ENCODE measurements at regions not wholly inside any gene's neighbourhood (a gene's known extent, or its start where the extent isn't known, plus 50 kb on each side); places are given as distances from the start of the nearest gene placed in this dataset.

GRCh38 chr14:97513891-97514290 lies 716.7 kb downstream of the VRK1 start:
- DNase-seq (ENCODE audit: low read depth), result no peak

- DNase-seq (ENCODE audit: low read depth), result no peak
These were observed 720.5 kb downstream of the VRK1 start for GRCh38 chr14:97517566-97518234.

GRCh38 chr14:97523936-97524335 lies 726.8 kb downstream of the VRK1 start:
- DNase-seq (ENCODE audit: low read depth), result no peak

- no peak for DNase-seq (ENCODE audit: low read depth)
These were observed 727.6 kb downstream of the VRK1 start for GRCh38 chr14:97524589-97525319.

- DNase-seq (ENCODE audit: low read depth), result no peak
These were observed 730.8 kb downstream of the VRK1 start for GRCh38 chr14:97527993-97528392.

GRCh38 chr14:97532052-97532451 lies 734.9 kb downstream of the VRK1 start:
- no peak for DNase-seq (ENCODE audit: low read depth)

- DNase-seq (ENCODE audit: low read depth), result no peak
These were observed 739.2 kb downstream of the VRK1 start for GRCh38 chr14:97536421-97536820.

- no peak for DNase-seq (ENCODE audit: low read depth)
These were observed 741.7 kb downstream of the VRK1 start for GRCh38 chr14:97538749-97539410.

GRCh38 chr14:97539411-97539795 lies 742.2 kb downstream of the VRK1 start:
- no peak for DNase-seq (ENCODE audit: low read depth)

- no peak for DNase-seq (ENCODE audit: low read depth)
These were observed 742.7 kb downstream of the VRK1 start for GRCh38 chr14:97539884-97540283.

GRCh38 chr14:97543221-97543620 lies 746.0 kb downstream of the VRK1 start:
- DNase-seq (ENCODE audit: low read depth), result no peak

- no peak for DNase-seq (ENCODE audit: low read depth)
These were observed 746.6 kb downstream of the VRK1 start for GRCh38 chr14:97543816-97544215.

GRCh38 chr14:97544571-97544970 lies 747.4 kb downstream of the VRK1 start:
- DNase-seq (ENCODE audit: low read depth), result no peak

- no peak for DNase-seq (ENCODE audit: low read depth)
These were observed 749.5 kb downstream of the VRK1 start for GRCh38 chr14:97546491-97547230.

- DNase-seq (ENCODE audit: low read depth), result no peak
These were observed 753.3 kb downstream of the VRK1 start for GRCh38 chr14:97550463-97550862.

- DNase-seq (ENCODE audit: low read depth), result no peak
These were observed 757.4 kb downstream of the VRK1 start for GRCh38 chr14:97554597-97554996.

GRCh38 chr14:97564334-97564733 lies 767.2 kb downstream of the VRK1 start:
- DNase-seq (ENCODE audit: low read depth), result no peak

GRCh38 chr14:97571201-97571600 lies 774.0 kb downstream of the VRK1 start:
- DNase-seq (ENCODE audit: low read depth), result no peak

- DNase-seq (ENCODE audit: low read depth), result no peak
These were observed 774.8 kb downstream of the VRK1 start for GRCh38 chr14:97571866-97572555.

- DNase-seq (ENCODE audit: low read depth), result no peak
These were observed 775.6 kb downstream of the VRK1 start for GRCh38 chr14:97572583-97573458.

- no peak for DNase-seq (ENCODE audit: low read depth)
These were observed 778.5 kb downstream of the VRK1 start for GRCh38 chr14:97575677-97576076.
